H9 (cell line): ENCODE measurements at regions not wholly inside any gene's neighbourhood (a gene's known extent, or its start where the extent isn't known, plus 50 kb on each side); places are given as distances from the start of the nearest gene placed in this dataset.

ENCODE experiments used
- DNase-seq: peaks from one replicate; pipeline ENCODE4 v3.0.0-alpha.2; 2017
- H2AFZ ChIP-seq: one replicate; pipeline ENCODE4 v1.6.1; 2013; ENCODE audit warnings: mild to moderate bottlenecking, low read length, control low read depth, moderate library complexity
- H2AK5ac ChIP-seq: 2 replicates; pipeline ENCODE4 v1.6.1; 2013; ENCODE audit warnings: low read length, control low read depth, mixed read lengths; ENCODE audit not compliant: insufficient read length
- H2BK120ac ChIP-seq: one replicate; pipeline ENCODE4 v1.6.1; 2013; ENCODE audit warnings: low read depth, mild to moderate bottlenecking, low read length, control low read depth, inconsistent platforms; ENCODE audit not compliant: poor library complexity, severe bottlenecking
- H2BK12ac ChIP-seq: 2 replicates; pipeline ENCODE4 v1.6.1; 2013; ENCODE audit warnings: low read length, control low read depth, mixed read lengths, low read depth; ENCODE audit not compliant: insufficient read length
- H2BK15ac ChIP-seq: 2 replicates; pipeline ENCODE4 v1.6.1; 2013; ENCODE audit warnings: low read depth, low read length, control low read depth
- H2BK20ac ChIP-seq: one replicate; pipeline ENCODE4 v1.6.1; 2013; ENCODE audit warnings: low read depth, mild to moderate bottlenecking, low read length, control low read depth, inconsistent platforms; ENCODE audit not compliant: poor library complexity, severe bottlenecking
- H2BK5ac ChIP-seq: 2 replicates; pipeline ENCODE4 v1.6.1; 2013; ENCODE audit warnings: low read length, control low read depth, mixed read lengths; ENCODE audit not compliant: insufficient read length
- H3K14ac ChIP-seq: 2 replicates; pipeline ENCODE4 v1.6.1; 2013; ENCODE audit warnings: low read length, control low read depth; ENCODE audit not compliant: insufficient read depth
- H3K18ac ChIP-seq: 2 replicates; pipeline ENCODE4 v1.6.1; 2013; ENCODE audit warnings: low read depth, mild to moderate bottlenecking, mixed read lengths, low read length, control low read depth; ENCODE audit not compliant: insufficient read length
- H3K23ac ChIP-seq: 2 replicates; pipeline ENCODE4 v1.6.1; 2013; ENCODE audit warnings: low read length, control low read depth, mixed read lengths, low read depth; ENCODE audit not compliant: insufficient read length
- H3K23me2 ChIP-seq: 2 replicates; pipeline ENCODE4 v1.6.1; 2013; ENCODE audit warnings: low read depth, mild to moderate bottlenecking, mixed read lengths, low read length, control low read depth; ENCODE audit not compliant: insufficient read length, poor library complexity, severe bottlenecking
- H3K27ac ChIP-seq: 2 replicates; pipeline ENCODE4 v1.5.1; 2013; ENCODE audit warnings: low read length, control low read depth, mixed read lengths, low read depth; ENCODE audit not compliant: insufficient read length
- H3K27me3 ChIP-seq: 2 replicates; pipeline ENCODE4 v1.6.1; 2013; ENCODE audit warnings: low read length, control low read depth, inconsistent platforms; ENCODE audit not compliant: insufficient read depth
- H3K4ac ChIP-seq: 2 replicates; pipeline ENCODE4 v1.6.1; 2013; ENCODE audit warnings: low read depth, mild to moderate bottlenecking, control low read depth, inconsistent platforms, low read length, moderate library complexity
- H3K4me1 ChIP-seq: 2 replicates; pipeline ENCODE4 v1.6.1; 2013; ENCODE audit warnings: low read length, control low read depth, inconsistent platforms; ENCODE audit not compliant: insufficient read depth
- H3K4me2 ChIP-seq: 2 replicates; pipeline ENCODE4 v1.6.1; 2013; ENCODE audit warnings: low read length, control low read depth, mixed read lengths; ENCODE audit not compliant: insufficient read length, insufficient read depth
- H3K56ac ChIP-seq: 2 replicates; pipeline ENCODE4 v1.6.1; 2013; ENCODE audit warnings: low read depth, mild to moderate bottlenecking, mixed read lengths, low read length, control low read depth; ENCODE audit not compliant: insufficient read length
- H3K79me1 ChIP-seq: 2 replicates; pipeline ENCODE4 v1.6.1; 2013; ENCODE audit warnings: low read depth, mild to moderate bottlenecking, moderate library complexity, low read length, control low read depth, inconsistent platforms; ENCODE audit not compliant: insufficient read depth, poor library complexity, severe bottlenecking
- H3K79me2 ChIP-seq: 2 replicates; pipeline ENCODE4 v1.6.1; 2013; ENCODE audit warnings: low read length, control low read depth, inconsistent platforms; ENCODE audit not compliant: insufficient read depth
- H3K9ac ChIP-seq: 2 replicates; pipeline ENCODE4 v1.6.1; 2013; ENCODE audit warnings: low read length, control low read depth, mixed read lengths; ENCODE audit not compliant: insufficient read length; ENCODE audit errors: extremely low read depth
- H3K9me3 ChIP-seq: one replicate; pipeline ENCODE4 v1.6.1; 2013; ENCODE audit warnings: low read depth, low read length, inconsistent platforms; ENCODE audit not compliant: control insufficient read depth
- H3T11ph ChIP-seq: one replicate; pipeline ENCODE4 v1.6.1; 2013; ENCODE audit warnings: mild to moderate bottlenecking, low read length, control low read depth, inconsistent platforms
- H4K20me1 ChIP-seq: one replicate; pipeline ENCODE4 v1.6.1; 2013; ENCODE audit not compliant: control insufficient read depth, insufficient read length, insufficient read depth
- H4K5ac ChIP-seq: 2 replicates; pipeline ENCODE4 v1.6.1; 2013; ENCODE audit warnings: low read depth, mild to moderate bottlenecking, mixed read lengths, low read length, control low read depth; ENCODE audit not compliant: insufficient read length
- H4K8ac ChIP-seq: replicated peaks from 2 replicates; pipeline ENCODE4 v1.6.1; 2013; ENCODE audit warnings: low read length, control low read depth, mixed read lengths, low read depth; ENCODE audit not compliant: insufficient read length
- H4K91ac ChIP-seq: 2 replicates; pipeline ENCODE4 v1.6.1; 2013; ENCODE audit warnings: low read depth, mild to moderate bottlenecking, moderate library complexity, mixed read lengths, low read length, control low read depth; ENCODE audit not compliant: insufficient read length
- H3K27ac Mint-ChIP-seq, 3 experiments: 2 replicates in 2 of 3; 3 replicates in 1 of 3; pipeline ENCODE4 v1.8.0; 2020 to 2021; ENCODE audit warnings: mixed read lengths in 3 of 3, mild to moderate bottlenecking in 1 of 3, moderate library complexity in 1 of 3
- H3K27me3 Mint-ChIP-seq: 2 replicates; pipeline ENCODE4 v1.8.0; 2021; ENCODE audit warnings: low read depth, mild to moderate bottlenecking, moderate library complexity, mixed read lengths
- H3K36me3 Mint-ChIP-seq, 3 experiments: 2 replicates in 2 of 3; 3 replicates in 1 of 3; pipeline ENCODE4 v1.8.0; 2020 to 2021; ENCODE audit warnings: low read depth in 3 of 3, mixed read lengths in 3 of 3; ENCODE audit not compliant: insufficient read depth in 1 of 3
- H3K4me1 Mint-ChIP-seq, 2 experiments: 2 replicates each; pipeline ENCODE4 v1.8.0; 2020; ENCODE audit warnings: mixed read lengths in 2 of 2
- H3K4me3 Mint-ChIP-seq, 2 experiments: 2 replicates in 1 of 2; 3 replicates in 1 of 2; pipeline ENCODE4 v1.8.0; 2020 to 2021; ENCODE audit warnings: mild to moderate bottlenecking in 2 of 2, mixed read lengths in 2 of 2, moderate library complexity in 1 of 2
- H3K9me3 Mint-ChIP-seq, 2 experiments: 2 replicates in 1 of 2; 3 replicates in 1 of 2; pipeline ENCODE4 v1.8.0; 2020; ENCODE audit warnings: mild to moderate bottlenecking in 2 of 2, mixed read lengths in 2 of 2, moderate library complexity in 1 of 2
- CTCF ChIP-seq: fragments of 200-600 bp; sonication (generic); conservative IDR thresholded peaks from 3 replicates; pipeline ENCODE4 v1.8.0; 2021; ENCODE audit warnings: antibody characterized with exemption, mild to moderate bottlenecking
- WGBS: extraction: QIAGEN DNeasy Blood & Tissue Kit; methylation state at CpG from one replicate; pipeline ENCODE4 v1.1.7; 2013; ENCODE audit warnings: missing lambda C conversion rate, low lambda C conversion rate, mixed read lengths; ENCODE audit not compliant: insufficient read length; ENCODE audit errors: extremely low coverage; 5-methylcytosine and 5-hydroxymethylcytosine counted together

- no peaks in the 10 kb centered on the region for H3K4me1 ChIP-seq
- DNase-seq = no peak
- H3K4ac ChIP-seq = no peak overlapping the region
- H3K79me2 ChIP-seq = no peaks in the 10 kb centered on the region
- no peak overlapping the region for H2AK5ac ChIP-seq
- Mint-ChIP-seq H3K9me3 (peaks cover 3 to 4% of the 10 kb centered on the region in 2 experiments; a peak in 3 of 5 replicates), H3K27me3 (peaks cover 2% of the 10 kb centered on the region; the same call in 1 of the 2 replicates), H3K27ac (no peak overlapping the region), H3K4me1 (no peaks in the 10 kb centered on the region), H3K4me3 (no peak overlapping the region), H3K36me3 (peaks cover 0 to 2% (median 0%) of the 10 kb centered on the region in 3 experiments; a peak in 2 of 7 replicates)
- WGBS = no CpG with 5 or more reads among the region's 2 CpGs
- no peak overlapping the region for H2BK15ac ChIP-seq
- H2AFZ ChIP-seq = no peak overlapping the region
- no peak for TF ChIP-seq CTCF
- no peaks in the 10 kb centered on the region for H3K79me1 ChIP-seq
- H4K5ac ChIP-seq = no peak overlapping the region
- H3T11ph ChIP-seq = no peak overlapping the region
- no peaks in the 10 kb centered on the region for H3K27me3 ChIP-seq
- no peaks in the 10 kb centered on the region for H3K23me2 ChIP-seq
- H2BK5ac ChIP-seq = no peak overlapping the region
- no peak overlapping the region for H2BK120ac ChIP-seq
- no peak overlapping the region for H3K14ac ChIP-seq
- no peak overlapping the region for H3K4me2 ChIP-seq
- H4K91ac ChIP-seq = no peak overlapping the region
- no peak overlapping the region for H3K9ac ChIP-seq
- no peak overlapping the region for H2BK12ac ChIP-seq
- no peak overlapping the region for H3K27ac ChIP-seq
- H3K23ac ChIP-seq = no peak overlapping the region
- H2BK20ac ChIP-seq = no peak overlapping the region
- no peak overlapping the region for H3K18ac ChIP-seq
- no peaks in the 10 kb centered on the region for H4K20me1 ChIP-seq
- H3K9me3 ChIP-seq = no peaks in the 10 kb centered on the region
- H3K56ac ChIP-seq = no peak overlapping the region
- H4K8ac ChIP-seq = no peak overlapping the region
Observed at GRCh38 chr12:78617683-78618082, 246.9 kb upstream of the SYT1 start.
